Effector CD8-positive, alpha-beta T cell (primary cell): ENCODE measurements at regions not wholly inside any gene's neighbourhood (a gene's known extent, or its start where the extent isn't known, plus 50 kb on each side); places are given as distances from the start of the nearest gene placed in this dataset.

Source experiments
- DNase-seq: peaks from one replicate; lab custom pipeline; 2025; lab: John Stamatoyannopoulos, UW

- DNase-seq, result no peak
Measured at GRCh38 chr7:131265227-131265626, 62.4 kb upstream of the MKLN1 start.

- no peak for DNase-seq
Measured at GRCh38 chr7:131267631-131268030, 60.0 kb upstream of the MKLN1 start.

GRCh38 chr7:131268906-131269305, 58.8 kb upstream of the MKLN1 start:
- no peak for DNase-seq

- no peak for DNase-seq
Measured at GRCh38 chr7:131272086-131272485, 55.6 kb upstream of the MKLN1 start.

- no peak for DNase-seq
Measured at GRCh38 chr7:131274986-131275385, 52.7 kb upstream of the MKLN1 start.

- no peak for DNase-seq
Measured at GRCh38 chr7:131276190-131276589, 51.5 kb upstream of the MKLN1 start.

GRCh38 chr7:131276748-131277147, 50.9 kb upstream of the MKLN1 start:
- no peak for DNase-seq
